ENCODE measurements at regions not wholly inside any gene's neighbourhood (a gene's known extent, or its start where the extent isn't known, plus 50 kb on each side); places are given as distances from the start of the nearest gene placed in this dataset.
"Not testable (repeated sequence)": the region's sequence is repeated elsewhere in the genome, so short reads cannot be mapped to it uniquely, and the experiment has no call there.

GRCh38 chr7:113204415-113204814 lies 86.1 kb upstream of the SMIM30 start:
- H3K36me3 ChIP-seq (ENCODE audit: control insufficient read depth in 2 of 2, insufficient read depth in 2 of 2, low read length in 2 of 2) = no peaks in the 10 kb centered on the region
- H3K27me3 ChIP-seq (ENCODE audit: control insufficient read depth in 1 of 2, insufficient read depth in 2 of 2, low read length in 2 of 2) = no peaks in the 10 kb centered on the region
- H3K4me3 ChIP-seq (ENCODE audit: low read length in 2 of 2) = no peak overlapping the region
- H3K4me1 ChIP-seq (ENCODE audit: control insufficient read depth, insufficient read depth, low read length) = no peaks in the 10 kb centered on the region
- no peak overlapping the region for H3K27ac ChIP-seq (ENCODE audit: low read length)
- H3K9ac ChIP-seq (ENCODE audit: low read length in 2 of 2) = no peak overlapping the region
- no peaks in the 10 kb centered on the region for H3K9me3 ChIP-seq (ENCODE audit: control insufficient read depth in 2 of 2, low read length in 2 of 2)

- H3K36me3 ChIP-seq (ENCODE audit: control insufficient read depth in 2 of 2, insufficient read depth in 2 of 2, low read length in 2 of 2) = no peaks in the 10 kb centered on the region
- H3K4me1 ChIP-seq (ENCODE audit: control insufficient read depth, insufficient read depth, low read length) = no peaks in the 10 kb centered on the region
- no peak overlapping the region for H3K9ac ChIP-seq (ENCODE audit: low read length in 2 of 2)
- H3K27me3 ChIP-seq (ENCODE audit: control insufficient read depth in 1 of 2, insufficient read depth in 2 of 2, low read length in 2 of 2) = no peaks in the 10 kb centered on the region
- H3K27ac ChIP-seq (ENCODE audit: low read length) = no peak overlapping the region
- H3K9me3 ChIP-seq (ENCODE audit: control insufficient read depth in 2 of 2, low read length in 2 of 2) = no peaks in the 10 kb centered on the region
- no peak overlapping the region for H3K4me3 ChIP-seq (ENCODE audit: low read length in 2 of 2)
Measured at GRCh38 chr7:113202284-113202683, 83.9 kb upstream of the SMIM30 start.

GRCh38 chr7:113200281-113200680 lies 81.9 kb upstream of the SMIM30 start:
- no peaks in the 10 kb centered on the region for H3K9me3 ChIP-seq (ENCODE audit: control insufficient read depth in 2 of 2, low read length in 2 of 2)
- H3K4me3 ChIP-seq (ENCODE audit: low read length in 2 of 2) = no peak overlapping the region
- H3K9ac ChIP-seq (ENCODE audit: low read length in 2 of 2) = no peak overlapping the region
- H3K27me3 ChIP-seq (ENCODE audit: control insufficient read depth in 1 of 2, insufficient read depth in 2 of 2, low read length in 2 of 2) = no peaks in the 10 kb centered on the region
- no peaks in the 10 kb centered on the region for H3K36me3 ChIP-seq (ENCODE audit: control insufficient read depth in 2 of 2, insufficient read depth in 2 of 2, low read length in 2 of 2)
- no peak overlapping the region for H3K27ac ChIP-seq (ENCODE audit: low read length)
- H3K4me1 ChIP-seq (ENCODE audit: control insufficient read depth, insufficient read depth, low read length) = no peaks in the 10 kb centered on the region

GRCh38 chr7:113199841-113200240 lies 81.5 kb upstream of the SMIM30 start:
- H3K9me3 ChIP-seq (ENCODE audit: control insufficient read depth in 2 of 2, low read length in 2 of 2) = no peaks in the 10 kb centered on the region
- H3K4me3 ChIP-seq (ENCODE audit: low read length in 2 of 2) = no peak overlapping the region
- no peaks in the 10 kb centered on the region for H3K4me1 ChIP-seq (ENCODE audit: control insufficient read depth, insufficient read depth, low read length)
- H3K36me3 ChIP-seq (ENCODE audit: control insufficient read depth in 2 of 2, insufficient read depth in 2 of 2, low read length in 2 of 2) = no peaks in the 10 kb centered on the region
- H3K27ac ChIP-seq (ENCODE audit: low read length) = no peak overlapping the region
- H3K27me3 ChIP-seq (ENCODE audit: control insufficient read depth in 1 of 2, insufficient read depth in 2 of 2, low read length in 2 of 2) = no peaks in the 10 kb centered on the region
- no peak overlapping the region for H3K9ac ChIP-seq (ENCODE audit: low read length in 2 of 2)

- Histone ChIP-seq H3K4me3 (ENCODE audit: low read length in 2 of 2) (no peak overlapping the region), H3K9me3 (ENCODE audit: control insufficient read depth in 2 of 2, low read length in 2 of 2) (no peaks in the 10 kb centered on the region), H3K9ac (ENCODE audit: low read length in 2 of 2) (no peak overlapping the region), H3K27ac (ENCODE audit: low read length) (no peak overlapping the region), H3K27me3 (ENCODE audit: control insufficient read depth in 1 of 2, insufficient read depth in 2 of 2, low read length in 2 of 2) (no peaks in the 10 kb centered on the region), H3K36me3 (ENCODE audit: control insufficient read depth in 2 of 2, insufficient read depth in 2 of 2, low read length in 2 of 2) (no peaks in the 10 kb centered on the region), H3K4me1 (ENCODE audit: control insufficient read depth, insufficient read depth, low read length) (no peaks in the 10 kb centered on the region)
Measured at GRCh38 chr7:113199136-113199535, 80.8 kb upstream of the SMIM30 start.

- Histone ChIP-seq H3K36me3 (ENCODE audit: control insufficient read depth in 2 of 2, insufficient read depth in 2 of 2, low read length in 2 of 2) (no peaks in the 10 kb centered on the region), H3K4me1 (ENCODE audit: control insufficient read depth, insufficient read depth, low read length) (no peaks in the 10 kb centered on the region), H3K27me3 (ENCODE audit: control insufficient read depth in 1 of 2, insufficient read depth in 2 of 2, low read length in 2 of 2) (no peaks in the 10 kb centered on the region), H3K9ac (ENCODE audit: low read length in 2 of 2) (no peak overlapping the region), H3K4me3 (ENCODE audit: low read length in 2 of 2) (no peak overlapping the region), H3K27ac (ENCODE audit: low read length) (no peak overlapping the region), H3K9me3 (ENCODE audit: control insufficient read depth in 2 of 2, low read length in 2 of 2) (no peaks in the 10 kb centered on the region)
Measured at GRCh38 chr7:113198226-113198625, 79.9 kb upstream of the SMIM30 start.

- Histone ChIP-seq H3K9me3 (ENCODE audit: control insufficient read depth in 2 of 2, low read length in 2 of 2) (no peaks in the 10 kb centered on the region), H3K4me1 (ENCODE audit: control insufficient read depth, insufficient read depth, low read length) (no peaks in the 10 kb centered on the region), H3K27me3 (ENCODE audit: control insufficient read depth in 1 of 2, insufficient read depth in 2 of 2, low read length in 2 of 2) (no peaks in the 10 kb centered on the region), H3K36me3 (ENCODE audit: control insufficient read depth in 2 of 2, insufficient read depth in 2 of 2, low read length in 2 of 2) (no peaks in the 10 kb centered on the region), H3K9ac (ENCODE audit: low read length in 2 of 2) (no peak overlapping the region), H3K4me3 (ENCODE audit: low read length in 2 of 2) (no peak overlapping the region), H3K27ac (ENCODE audit: low read length) (no peak overlapping the region)
Measured at GRCh38 chr7:113197274-113197673, 78.9 kb upstream of the SMIM30 start.

- Histone ChIP-seq H3K27me3 (ENCODE audit: control insufficient read depth in 1 of 2, insufficient read depth in 2 of 2, low read length in 2 of 2) (no peaks in the 10 kb centered on the region), H3K36me3 (ENCODE audit: control insufficient read depth in 2 of 2, insufficient read depth in 2 of 2, low read length in 2 of 2) (no peaks in the 10 kb centered on the region), H3K4me3 (ENCODE audit: low read length in 2 of 2) (no peak overlapping the region), H3K27ac (ENCODE audit: low read length) (no peak overlapping the region), H3K4me1 (ENCODE audit: control insufficient read depth, insufficient read depth, low read length) (no peaks in the 10 kb centered on the region), H3K9ac (ENCODE audit: low read length in 2 of 2) (no peak overlapping the region), H3K9me3 (ENCODE audit: control insufficient read depth in 2 of 2, low read length in 2 of 2) (no peaks in the 10 kb centered on the region)
Measured at GRCh38 chr7:113188396-113188795, 70.0 kb upstream of the SMIM30 start.

- Histone ChIP-seq H3K27ac (ENCODE audit: low read length) (no peak overlapping the region), H3K27me3 (ENCODE audit: control insufficient read depth in 1 of 2, insufficient read depth in 2 of 2, low read length in 2 of 2) (no peaks in the 10 kb centered on the region), H3K9me3 (ENCODE audit: control insufficient read depth in 2 of 2, low read length in 2 of 2) (no peaks in the 10 kb centered on the region), H3K4me3 (ENCODE audit: low read length in 2 of 2) (no peak overlapping the region), H3K36me3 (ENCODE audit: control insufficient read depth in 2 of 2, insufficient read depth in 2 of 2, low read length in 2 of 2) (no peaks in the 10 kb centered on the region), H3K9ac (ENCODE audit: low read length in 2 of 2) (no peak overlapping the region), H3K4me1 (ENCODE audit: control insufficient read depth, insufficient read depth, low read length) (no peaks in the 10 kb centered on the region)
Measured at GRCh38 chr7:113179313-113179712, 61.0 kb upstream of the SMIM30 start.

GRCh38 chr7:113176836-113177235 lies 58.5 kb upstream of the SMIM30 start:
- Histone ChIP-seq H3K4me3 (ENCODE audit: low read length in 2 of 2) (no peak overlapping the region), H3K27ac (ENCODE audit: low read length) (no peak overlapping the region), H3K4me1 (ENCODE audit: control insufficient read depth, insufficient read depth, low read length) (no peaks in the 10 kb centered on the region), H3K27me3 (ENCODE audit: control insufficient read depth in 1 of 2, insufficient read depth in 2 of 2, low read length in 2 of 2) (no peaks in the 10 kb centered on the region), H3K36me3 (ENCODE audit: control insufficient read depth in 2 of 2, insufficient read depth in 2 of 2, low read length in 2 of 2) (no peaks in the 10 kb centered on the region), H3K9me3 (ENCODE audit: control insufficient read depth in 2 of 2, low read length in 2 of 2) (no peaks in the 10 kb centered on the region), H3K9ac (ENCODE audit: low read length in 2 of 2) (no peak overlapping the region)

- not testable (repeated sequence) for H3K9ac ChIP-seq (ENCODE audit: low read length in 2 of 2); H3K4me3 ChIP-seq (ENCODE audit: low read length in 2 of 2); H3K27me3 ChIP-seq (ENCODE audit: control insufficient read depth in 1 of 2, insufficient read depth in 2 of 2, low read length in 2 of 2); H3K9me3 ChIP-seq (ENCODE audit: control insufficient read depth in 2 of 2, low read length in 2 of 2); H3K27ac ChIP-seq (ENCODE audit: low read length); H3K4me1 ChIP-seq (ENCODE audit: control insufficient read depth, insufficient read depth, low read length); H3K36me3 ChIP-seq (ENCODE audit: control insufficient read depth in 2 of 2, insufficient read depth in 2 of 2, low read length in 2 of 2)
Measured at GRCh38 chr7:113176180-113176579, 57.8 kb upstream of the SMIM30 start.

Data from stomach smooth muscle (tissue), 2 donors.